ENCODE measurements at regions not wholly inside any gene's neighbourhood (a gene's known extent, or its start where the extent isn't known, plus 50 kb on each side); places are given as distances from the start of the nearest gene placed in this dataset.

GRCh38 chr5:143886651-143887638, 75.0 kb downstream of the HMHB1 start:
- H3K4me3 ChIP-seq (ENCODE audit: low read length in 2 of 2), result no peak overlapping the region
- H3K27ac ChIP-seq (ENCODE audit: low read depth in 2 of 2, low read length in 2 of 2), result no peak overlapping the region
- H3K27me3 ChIP-seq (ENCODE audit: control insufficient read depth in 2 of 2, insufficient read depth in 2 of 2, low read length in 2 of 2), result peaks cover 0 to 3% of the 10 kb centered on the region in 2 donors
- no peaks in the 10 kb centered on the region for H3K4me1 ChIP-seq (ENCODE audit: control insufficient read depth in 2 of 2, insufficient read depth in 2 of 2, low read length in 2 of 2)
- no peak overlapping the region for H3K9ac ChIP-seq (ENCODE audit: low read depth in 1 of 2, low read length in 2 of 2)
- H3K9me3 ChIP-seq (ENCODE audit: control insufficient read depth in 2 of 2, low read length in 2 of 2), result no peaks in the 10 kb centered on the region
- H3K36me3 ChIP-seq (ENCODE audit: control insufficient read depth in 2 of 2, insufficient read depth in 2 of 2, low read length in 2 of 2), result no peaks in the 10 kb centered on the region

GRCh38 chr5:143887903-143888665, 76.1 kb downstream of the HMHB1 start:
- peaks cover 0 to 3% of the 10 kb centered on the region in 2 donors for H3K27me3 ChIP-seq (ENCODE audit: control insufficient read depth in 2 of 2, insufficient read depth in 2 of 2, low read length in 2 of 2)
- no peak overlapping the region for H3K9ac ChIP-seq (ENCODE audit: low read depth in 1 of 2, low read length in 2 of 2)
- no peaks in the 10 kb centered on the region for H3K9me3 ChIP-seq (ENCODE audit: control insufficient read depth in 2 of 2, low read length in 2 of 2)
- H3K4me3 ChIP-seq (ENCODE audit: low read length in 2 of 2), result no peak overlapping the region
- no peaks in the 10 kb centered on the region for H3K4me1 ChIP-seq (ENCODE audit: control insufficient read depth in 2 of 2, insufficient read depth in 2 of 2, low read length in 2 of 2)
- no peaks in the 10 kb centered on the region for H3K36me3 ChIP-seq (ENCODE audit: control insufficient read depth in 2 of 2, insufficient read depth in 2 of 2, low read length in 2 of 2)
- no peak overlapping the region for H3K27ac ChIP-seq (ENCODE audit: low read depth in 2 of 2, low read length in 2 of 2)

GRCh38 chr5:143888912-143889311, 77.0 kb downstream of the HMHB1 start:
- no peaks in the 10 kb centered on the region for H3K4me1 ChIP-seq (ENCODE audit: control insufficient read depth in 2 of 2, insufficient read depth in 2 of 2, low read length in 2 of 2)
- H3K36me3 ChIP-seq (ENCODE audit: control insufficient read depth in 2 of 2, insufficient read depth in 2 of 2, low read length in 2 of 2), result no peaks in the 10 kb centered on the region
- no peak overlapping the region for H3K9ac ChIP-seq (ENCODE audit: low read depth in 1 of 2, low read length in 2 of 2)
- no peak overlapping the region for H3K27ac ChIP-seq (ENCODE audit: low read depth in 2 of 2, low read length in 2 of 2)
- peaks cover 0 to 3% of the 10 kb centered on the region in 2 donors for H3K27me3 ChIP-seq (ENCODE audit: control insufficient read depth in 2 of 2, insufficient read depth in 2 of 2, low read length in 2 of 2)
- no peak overlapping the region for H3K4me3 ChIP-seq (ENCODE audit: low read length in 2 of 2)
- H3K9me3 ChIP-seq (ENCODE audit: control insufficient read depth in 2 of 2, low read length in 2 of 2), result no peaks in the 10 kb centered on the region

GRCh38 chr5:143889986-143890385, 78.0 kb downstream of the HMHB1 start:
- Histone ChIP-seq H3K36me3 (ENCODE audit: control insufficient read depth in 2 of 2, insufficient read depth in 2 of 2, low read length in 2 of 2) (no peaks in the 10 kb centered on the region), H3K27me3 (ENCODE audit: control insufficient read depth in 2 of 2, insufficient read depth in 2 of 2, low read length in 2 of 2) (peaks cover 0 to 3% of the 10 kb centered on the region in 2 donors), H3K4me1 (ENCODE audit: control insufficient read depth in 2 of 2, insufficient read depth in 2 of 2, low read length in 2 of 2) (no peaks in the 10 kb centered on the region), H3K27ac (ENCODE audit: low read depth in 2 of 2, low read length in 2 of 2) (no peak overlapping the region), H3K9ac (ENCODE audit: low read depth in 1 of 2, low read length in 2 of 2) (no peak overlapping the region), H3K4me3 (ENCODE audit: low read length in 2 of 2) (no peak overlapping the region), H3K9me3 (ENCODE audit: control insufficient read depth in 2 of 2, low read length in 2 of 2) (no peaks in the 10 kb centered on the region)

- Histone ChIP-seq H3K27ac (ENCODE audit: low read depth in 2 of 2, low read length in 2 of 2) (no peak overlapping the region), H3K27me3 (ENCODE audit: control insufficient read depth in 2 of 2, insufficient read depth in 2 of 2, low read length in 2 of 2) (peaks cover 0 to 3% of the 10 kb centered on the region in 2 donors), H3K4me1 (ENCODE audit: control insufficient read depth in 2 of 2, insufficient read depth in 2 of 2, low read length in 2 of 2) (no peaks in the 10 kb centered on the region), H3K9ac (ENCODE audit: low read depth in 1 of 2, low read length in 2 of 2) (no peak overlapping the region), H3K36me3 (ENCODE audit: control insufficient read depth in 2 of 2, insufficient read depth in 2 of 2, low read length in 2 of 2) (no peaks in the 10 kb centered on the region), H3K9me3 (ENCODE audit: control insufficient read depth in 2 of 2, low read length in 2 of 2) (no peaks in the 10 kb centered on the region), H3K4me3 (ENCODE audit: low read length in 2 of 2) (no peak overlapping the region)
Observed at GRCh38 chr5:143890487-143890886, 78.5 kb downstream of the HMHB1 start.

GRCh38 chr5:143892271-143892670, 80.3 kb downstream of the HMHB1 start:
- H3K4me3 ChIP-seq (ENCODE audit: low read length in 2 of 2), result no peak overlapping the region
- no peak overlapping the region for H3K27ac ChIP-seq (ENCODE audit: low read depth in 2 of 2, low read length in 2 of 2)
- peaks cover 0 to 3% of the 10 kb centered on the region in 2 donors for H3K27me3 ChIP-seq (ENCODE audit: control insufficient read depth in 2 of 2, insufficient read depth in 2 of 2, low read length in 2 of 2)
- no peaks in the 10 kb centered on the region for H3K36me3 ChIP-seq (ENCODE audit: control insufficient read depth in 2 of 2, insufficient read depth in 2 of 2, low read length in 2 of 2)
- H3K9me3 ChIP-seq (ENCODE audit: control insufficient read depth in 2 of 2, low read length in 2 of 2), result no peaks in the 10 kb centered on the region
- no peaks in the 10 kb centered on the region for H3K4me1 ChIP-seq (ENCODE audit: control insufficient read depth in 2 of 2, insufficient read depth in 2 of 2, low read length in 2 of 2)
- no peak overlapping the region for H3K9ac ChIP-seq (ENCODE audit: low read depth in 1 of 2, low read length in 2 of 2)

- Histone ChIP-seq H3K27me3 (ENCODE audit: control insufficient read depth in 2 of 2, insufficient read depth in 2 of 2, low read length in 2 of 2) (peaks cover 0 to 3% of the 10 kb centered on the region in 2 donors), H3K27ac (ENCODE audit: low read depth in 2 of 2, low read length in 2 of 2) (no peak overlapping the region), H3K4me3 (ENCODE audit: low read length in 2 of 2) (no peak overlapping the region), H3K9ac (ENCODE audit: low read depth in 1 of 2, low read length in 2 of 2) (no peak overlapping the region), H3K9me3 (ENCODE audit: control insufficient read depth in 2 of 2, low read length in 2 of 2) (no peaks in the 10 kb centered on the region), H3K4me1 (ENCODE audit: control insufficient read depth in 2 of 2, insufficient read depth in 2 of 2, low read length in 2 of 2) (no peaks in the 10 kb centered on the region), H3K36me3 (ENCODE audit: control insufficient read depth in 2 of 2, insufficient read depth in 2 of 2, low read length in 2 of 2) (no peaks in the 10 kb centered on the region)
Observed at GRCh38 chr5:143892908-143893307, 80.9 kb downstream of the HMHB1 start.

GRCh38 chr5:143893638-143894037, 81.7 kb downstream of the HMHB1 start:
- Histone ChIP-seq H3K36me3 (ENCODE audit: control insufficient read depth in 2 of 2, insufficient read depth in 2 of 2, low read length in 2 of 2) (no peaks in the 10 kb centered on the region), H3K27ac (ENCODE audit: low read depth in 2 of 2, low read length in 2 of 2) (no peak overlapping the region), H3K4me3 (ENCODE audit: low read length in 2 of 2) (no peak overlapping the region), H3K27me3 (ENCODE audit: control insufficient read depth in 2 of 2, insufficient read depth in 2 of 2, low read length in 2 of 2) (peaks cover 0 to 3% of the 10 kb centered on the region in 2 donors), H3K4me1 (ENCODE audit: control insufficient read depth in 2 of 2, insufficient read depth in 2 of 2, low read length in 2 of 2) (no peaks in the 10 kb centered on the region), H3K9me3 (ENCODE audit: control insufficient read depth in 2 of 2, low read length in 2 of 2) (no peaks in the 10 kb centered on the region), H3K9ac (ENCODE audit: low read depth in 1 of 2, low read length in 2 of 2) (no peak overlapping the region)

GRCh38 chr5:143896516-143896915, 84.6 kb downstream of the HMHB1 start:
- Histone ChIP-seq H3K4me1 (ENCODE audit: control insufficient read depth in 2 of 2, insufficient read depth in 2 of 2, low read length in 2 of 2) (no peaks in the 10 kb centered on the region), H3K36me3 (ENCODE audit: control insufficient read depth in 2 of 2, insufficient read depth in 2 of 2, low read length in 2 of 2) (no peaks in the 10 kb centered on the region), H3K27ac (ENCODE audit: low read depth in 2 of 2, low read length in 2 of 2) (no peak overlapping the region), H3K4me3 (ENCODE audit: low read length in 2 of 2) (no peak overlapping the region), H3K27me3 (ENCODE audit: control insufficient read depth in 2 of 2, insufficient read depth in 2 of 2, low read length in 2 of 2) (no peaks in the 10 kb centered on the region), H3K9me3 (ENCODE audit: control insufficient read depth in 2 of 2, low read length in 2 of 2) (no peaks in the 10 kb centered on the region), H3K9ac (ENCODE audit: low read depth in 1 of 2, low read length in 2 of 2) (no peak overlapping the region)

GRCh38 chr5:143896966-143897365, 85.0 kb downstream of the HMHB1 start:
- Histone ChIP-seq H3K36me3 (ENCODE audit: control insufficient read depth in 2 of 2, insufficient read depth in 2 of 2, low read length in 2 of 2) (no peaks in the 10 kb centered on the region), H3K9ac (ENCODE audit: low read depth in 1 of 2, low read length in 2 of 2) (no peak overlapping the region), H3K9me3 (ENCODE audit: control insufficient read depth in 2 of 2, low read length in 2 of 2) (no peaks in the 10 kb centered on the region), H3K27ac (ENCODE audit: low read depth in 2 of 2, low read length in 2 of 2) (no peak overlapping the region), H3K4me3 (ENCODE audit: low read length in 2 of 2) (no peak overlapping the region), H3K27me3 (ENCODE audit: control insufficient read depth in 2 of 2, insufficient read depth in 2 of 2, low read length in 2 of 2) (no peaks in the 10 kb centered on the region), H3K4me1 (ENCODE audit: control insufficient read depth in 2 of 2, insufficient read depth in 2 of 2, low read length in 2 of 2) (no peaks in the 10 kb centered on the region)
